Upper lobe of left lung (tissue), 4 donors: ENCODE measurements at regions not wholly inside any gene's neighbourhood (a gene's known extent, or its start where the extent isn't known, plus 50 kb on each side); places are given as distances from the start of the nearest gene placed in this dataset.

ENCODE experiments used
- EP300 ChIP-seq, 4 donors: sonication (generic); formaldehyde crosslinking; IDR thresholded peaks; one replicate each; pipeline ENCODE4 v1.5.1; 2017; ENCODE audit warnings: antibody characterized with exemption in 4 of 4, control low read depth in 2 of 4
- POLR2A ChIP-seq, 4 donors: fragments of 450-650 bp; IDR thresholded peaks; one replicate each; pipeline ENCODE4 v1.5.1; 2016 to 2017; ENCODE audit warnings: antibody characterized with exemption in 4 of 4, mild to moderate bottlenecking in 2 of 4
- POLR2AphosphoS5 ChIP-seq, 2 donors: sonication (generic); formaldehyde crosslinking; IDR thresholded peaks; one replicate each; pipeline ENCODE4 v1.5.1; 2017; ENCODE audit warnings: antibody characterized with exemption in 2 of 2
- TF ChIP-seq, protein P1 (sequence below), 6 experiments: fragments of 450-650 bp in 4 of 6; fragments of 200-600 bp in 2 of 6; sonication (generic) in 2 of 6; IDR thresholded peaks; one replicate each; pipeline ENCODE4 v1.5.1; 2016 to 2019; ENCODE audit warnings: antibody characterized with exemption in 6 of 6

DNA sequence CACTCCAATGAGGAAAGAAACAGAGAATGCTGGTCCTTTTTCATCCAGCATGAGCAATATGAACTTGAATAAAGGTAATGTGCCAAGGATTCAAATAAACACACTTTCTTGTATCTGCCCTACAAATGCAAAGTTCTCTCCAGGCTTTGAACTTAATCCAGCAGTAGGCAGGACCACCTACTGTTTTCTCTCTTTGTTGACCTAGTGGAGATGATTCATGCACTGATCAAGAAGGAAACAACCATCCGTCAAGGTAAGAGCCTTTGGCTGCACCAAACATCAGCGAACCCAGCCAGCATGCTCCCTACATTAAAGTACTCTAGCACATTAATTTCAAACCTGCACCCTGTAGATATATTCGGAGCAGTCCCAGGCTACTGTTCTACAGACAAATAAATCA, 489.3 kb downstream of the GALC start:
- TF ChIP-seq, protein P1, sequence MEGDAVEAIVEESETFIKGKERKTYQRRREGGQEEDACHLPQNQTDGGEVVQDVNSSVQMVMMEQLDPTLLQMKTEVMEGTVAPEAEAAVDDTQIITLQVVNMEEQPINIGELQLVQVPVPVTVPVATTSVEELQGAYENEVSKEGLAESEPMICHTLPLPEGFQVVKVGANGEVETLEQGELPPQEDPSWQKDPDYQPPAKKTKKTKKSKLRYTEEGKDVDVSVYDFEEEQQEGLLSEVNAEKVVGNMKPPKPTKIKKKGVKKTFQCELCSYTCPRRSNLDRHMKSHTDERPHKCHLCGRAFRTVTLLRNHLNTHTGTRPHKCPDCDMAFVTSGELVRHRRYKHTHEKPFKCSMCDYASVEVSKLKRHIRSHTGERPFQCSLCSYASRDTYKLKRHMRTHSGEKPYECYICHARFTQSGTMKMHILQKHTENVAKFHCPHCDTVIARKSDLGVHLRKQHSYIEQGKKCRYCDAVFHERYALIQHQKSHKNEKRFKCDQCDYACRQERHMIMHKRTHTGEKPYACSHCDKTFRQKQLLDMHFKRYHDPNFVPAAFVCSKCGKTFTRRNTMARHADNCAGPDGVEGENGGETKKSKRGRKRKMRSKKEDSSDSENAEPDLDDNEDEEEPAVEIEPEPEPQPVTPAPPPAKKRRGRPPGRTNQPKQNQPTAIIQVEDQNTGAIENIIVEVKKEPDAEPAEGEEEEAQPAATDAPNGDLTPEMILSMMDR (IDR thresholded peaks at IDR 0.05), result no peak
- TF ChIP-seq POLR2A (IDR thresholded peaks at IDR 0.05) (no peak), EP300 (IDR thresholded peaks at IDR 0.05) (no peak), POLR2AphosphoS5 (IDR thresholded peaks at IDR 0.05) (no peak)
